Keratinocyte (primary cell): ENCODE measurements at regions not wholly inside any gene's neighbourhood (a gene's known extent, or its start where the extent isn't known, plus 50 kb on each side); places are given as distances from the start of the nearest gene placed in this dataset.

Experiments
- DNase-seq: peaks from one replicate; pipeline ENCODE4 v3.0.0-alpha.2; 2011; ENCODE audit warnings: low read depth, missing footprints, low spot score
- FAIRE-seq: peaks from 2 replicates; lab custom pipeline; 2011; peaks lifted over from hg19 to GRCh38; lab: Jason Lieb, UNC
- H2AFZ ChIP-seq: 2 replicates; pipeline ENCODE4 v1.6.0; 2012; ENCODE audit warnings: low read length, control low read depth, inconsistent platforms; ENCODE audit not compliant: control insufficient read depth
- H3K27ac ChIP-seq: 2 replicates; pipeline ENCODE4 v1.5.1; 2011; ENCODE audit warnings: low read length; ENCODE audit not compliant: control insufficient read depth, insufficient read depth
- H3K27me3 ChIP-seq: 3 replicates; pipeline ENCODE4 v1.6.0; 2011; ENCODE audit warnings: low read length; ENCODE audit not compliant: control insufficient read depth, insufficient read depth; ENCODE audit errors: extremely low read depth
- H3K36me3 ChIP-seq, 2 experiments: 2 replicates in 1 of 2; 3 replicates in 1 of 2; pipeline ENCODE4 v1.5.1; 2011; ENCODE audit warnings: low read length in 2 of 2, mild to moderate bottlenecking in 1 of 2; ENCODE audit not compliant: control insufficient read depth in 2 of 2, insufficient read depth in 2 of 2; ENCODE audit errors: extremely low read depth in 1 of 2
- H3K4me1 ChIP-seq: 3 replicates; pipeline ENCODE4 v1.5.1; 2011; ENCODE audit warnings: low read length; ENCODE audit not compliant: control insufficient read depth, insufficient read depth; ENCODE audit errors: extremely low read depth
- H3K4me2 ChIP-seq: 3 replicates; pipeline ENCODE4 v1.6.0; 2011; ENCODE audit warnings: low read depth, low read length; ENCODE audit not compliant: control insufficient read depth, insufficient read depth; ENCODE audit errors: extremely low read depth
- H3K4me3 ChIP-seq, 3 experiments: fragments of 200-600 bp in 1 of 3; sonication (generic) in 1 of 3; 2 replicates in 2 of 3; 3 replicates in 1 of 3; pipeline ENCODE4 v1.5.1; 2011 to 2016; ENCODE audit warnings: low read length in 3 of 3, mild to moderate bottlenecking in 3 of 3, control low read depth in 2 of 3, inconsistent platforms in 1 of 3, low read depth in 1 of 3, mixed read lengths in 1 of 3, mixed run types in 1 of 3, moderate library complexity in 1 of 3; ENCODE audit not compliant: control insufficient read depth in 2 of 3, insufficient read depth in 2 of 3; ENCODE audit errors: extremely low read depth in 1 of 3
- H3K79me2 ChIP-seq: 2 replicates; pipeline ENCODE4 v1.6.0; 2012; ENCODE audit warnings: low read length; ENCODE audit not compliant: control insufficient read depth, insufficient read depth
- H3K9ac ChIP-seq: 3 replicates; pipeline ENCODE4 v1.6.0; 2011; ENCODE audit warnings: low read length; ENCODE audit not compliant: control insufficient read depth, insufficient read depth; ENCODE audit errors: extremely low read depth
- H3K9me1 ChIP-seq: 3 replicates; pipeline ENCODE4 v1.6.0; 2011; ENCODE audit warnings: low read length; ENCODE audit not compliant: control insufficient read depth, insufficient read depth; ENCODE audit errors: extremely low read depth
- H3K9me3 ChIP-seq: 2 replicates; pipeline ENCODE4 v1.5.1; 2012; ENCODE audit warnings: low read depth, low read length; ENCODE audit not compliant: control insufficient read depth
- H4K20me1 ChIP-seq: 3 replicates; pipeline ENCODE4 v1.6.0; 2011; ENCODE audit warnings: low read length; ENCODE audit not compliant: control insufficient read depth, insufficient read depth; ENCODE audit errors: extremely low read depth
- CTCF ChIP-seq, 3 experiments: IDR thresholded peaks in 1 of 3; conservative IDR thresholded peaks in 1 of 3; optimal IDR thresholded peaks in 1 of 3; 2 replicates in 2 of 3; 3 replicates in 1 of 3; pipeline versions ENCODE3 to v1.5.1; 2011; ENCODE audit warnings: low read length in 3 of 3, mild to moderate bottlenecking in 3 of 3, moderate library complexity in 2 of 3, control low read depth in 1 of 3, inconsistent platforms in 1 of 3; ENCODE audit not compliant: insufficient read depth in 2 of 3; ENCODE audit errors: extremely low read depth in 1 of 3
- EZH2 ChIP-seq: IDR thresholded peaks from one replicate; pipeline ENCODE4 v1.6.1; 2012; ENCODE audit warnings: inconsistent platforms, mild to moderate bottlenecking, low read length, moderate library complexity
- dilution Hi-C: fragments of 300-500 bp; cut with MboI; formaldehyde crosslinking; loops from one replicate; pipeline ENCODE4 v1.7.0; 2020; ENCODE audit warnings: low sequenced_read_pairs; ENCODE audit not compliant: extremely low pct_ligation_motif_present

GRCh38 chr12:33828326-33828725 is 194.0 kb upstream of the ALG10 start:
- no peak overlapping the region for H3K4me2 ChIP-seq
- DNase-seq = no peak
- no peak overlapping the region for H3K9ac ChIP-seq
- dilution Hi-C loops = no loop called here
- no peak overlapping the region for H3K27ac ChIP-seq
- H3K4me3 ChIP-seq = no peak overlapping the region
- H3K36me3 ChIP-seq = no peaks in the 10 kb centered on the region
- no peak overlapping the region for H2AFZ ChIP-seq
- H3K27me3 ChIP-seq = no peaks in the 10 kb centered on the region
- TF ChIP-seq EZH2 = no peak
- no peak for FAIRE-seq
- H3K9me1 ChIP-seq = no peaks in the 10 kb centered on the region
- H3K9me3 ChIP-seq = no peaks in the 10 kb centered on the region
- H3K4me1 ChIP-seq = no peaks in the 10 kb centered on the region
- H4K20me1 ChIP-seq = no peaks in the 10 kb centered on the region
- no peaks in the 10 kb centered on the region for H3K79me2 ChIP-seq

GRCh38 chr12:33830070-33830469 is 192.2 kb upstream of the ALG10 start:
- no peaks in the 10 kb centered on the region for H3K9me3 ChIP-seq
- DNase-seq (no peak), FAIRE-seq (no peak)
- H3K79me2 ChIP-seq = no peaks in the 10 kb centered on the region
- TF ChIP-seq EZH2 (no peak), CTCF (optimal IDR thresholded peaks at IDR 0.05 in 1 of 3, IDR thresholded peaks at IDR 0.05 in 1 of 3, conservative IDR thresholded peaks at IDR 0.05 in 1 of 3; ENCODE audit: extremely low read depth in 1 of 3, insufficient read depth in 2 of 3, low read length in 3 of 3) (no peak)
- no peak overlapping the region for H3K9ac ChIP-seq
- no peaks in the 10 kb centered on the region for H4K20me1 ChIP-seq
- H3K4me3 ChIP-seq = no peak overlapping the region
- H3K27me3 ChIP-seq = no peaks in the 10 kb centered on the region
- no peak overlapping the region for H3K27ac ChIP-seq
- H3K9me1 ChIP-seq = no peaks in the 10 kb centered on the region
- H3K4me2 ChIP-seq = no peak overlapping the region
- no peaks in the 10 kb centered on the region for H3K4me1 ChIP-seq
- dilution Hi-C loops = no loop called here
- H2AFZ ChIP-seq = no peak overlapping the region
- no peaks in the 10 kb centered on the region for H3K36me3 ChIP-seq

GRCh38 chr12:33832900-33833299 is 189.4 kb upstream of the ALG10 start:
- FAIRE-seq (no peak), DNase-seq (no peak)
- no peak overlapping the region for H3K4me2 ChIP-seq
- H3K79me2 ChIP-seq = no peaks in the 10 kb centered on the region
- no peak overlapping the region for H3K4me3 ChIP-seq
- H3K27ac ChIP-seq = no peak overlapping the region
- H3K27me3 ChIP-seq = no peaks in the 10 kb centered on the region
- no peaks in the 10 kb centered on the region for H3K4me1 ChIP-seq
- TF ChIP-seq EZH2 (no peak), CTCF (optimal IDR thresholded peaks at IDR 0.05 in 1 of 3, IDR thresholded peaks at IDR 0.05 in 1 of 3, conservative IDR thresholded peaks at IDR 0.05 in 1 of 3; ENCODE audit: extremely low read depth in 1 of 3, insufficient read depth in 2 of 3, low read length in 3 of 3) (no peak)
- H2AFZ ChIP-seq = no peak overlapping the region
- H3K9me3 ChIP-seq = no peaks in the 10 kb centered on the region
- H4K20me1 ChIP-seq = no peaks in the 10 kb centered on the region
- dilution Hi-C loops = no loop called here
- H3K36me3 ChIP-seq = no peaks in the 10 kb centered on the region
- H3K9ac ChIP-seq = no peak overlapping the region
- H3K9me1 ChIP-seq = no peaks in the 10 kb centered on the region
